ENCODE measurements at regions not wholly inside any gene's neighbourhood (a gene's known extent, or its start where the extent isn't known, plus 50 kb on each side); places are given as distances from the start of the nearest gene placed in this dataset.

- H3K36me3 ChIP-seq = no peaks in the 10 kb centered on the region
- H3K27me3 ChIP-seq = no peaks in the 10 kb centered on the region
- no peak overlapping the region for H3K27ac ChIP-seq
- H3K9me3 ChIP-seq = no peaks in the 10 kb centered on the region
- DNase-seq = no peak
- intact Hi-C loops (cut with DNase I; ENCODE audit: low total_unique reads) = no loop called here
- WGBS, 2 donors (ENCODE audit: low coverage in 1 of 2) = 79 to 100% methylated on average over 1 of the region's 1 CpG
- H3K4me1 ChIP-seq = no peaks in the 10 kb centered on the region
- in situ Hi-C loops (cut with MboI; ENCODE audit: low pct_ligation_motif_present in 1 of 4, low pct_unique_long_range_greater_than_20kb in 1 of 4, low sequenced_read_pairs in 3 of 4) = no loop called here
- no peak for TF ChIP-seq EP300 (IDR thresholded peaks at IDR 0.05; ENCODE audit: low read depth)
- no peak overlapping the region for H3K4me3 ChIP-seq
These were observed 195.5 kb downstream of the KLHL28 start for GRCh38 chr14:44766285-44766684.

DNA sequence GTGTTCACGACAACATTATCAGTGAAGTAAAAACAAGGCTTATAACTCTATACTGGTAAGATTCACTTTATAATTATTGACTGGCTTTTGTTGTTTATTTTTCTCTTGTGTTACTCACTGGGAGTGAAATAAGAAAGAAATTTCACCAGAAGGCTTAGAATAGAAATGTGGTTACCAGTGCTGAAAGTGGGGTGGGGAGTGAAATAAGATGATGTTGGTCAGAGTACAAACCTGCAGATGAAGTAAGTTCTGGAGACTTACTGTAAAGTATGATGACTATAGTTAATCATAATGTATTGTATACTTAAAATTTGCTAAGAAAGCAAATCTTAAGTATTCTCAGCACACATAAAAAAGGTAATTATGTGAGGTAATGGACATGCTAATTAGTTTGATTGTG, 198.4 kb downstream of the KLHL28 start:
- intact Hi-C loops (cut with DNase I; ENCODE audit: low total_unique reads) = no loop called here
- Histone ChIP-seq H3K27ac (no peak overlapping the region), H3K36me3 (no peaks in the 10 kb centered on the region), H3K27me3 (no peaks in the 10 kb centered on the region), H3K4me1 (no peaks in the 10 kb centered on the region), H3K4me3 (no peak overlapping the region), H3K9me3 (no peaks in the 10 kb centered on the region)
- WGBS, 2 donors (ENCODE audit: low coverage in 1 of 2) = 76 to 91% methylated on average over 1 of the region's 1 CpG
- in situ Hi-C loops (cut with MboI; ENCODE audit: low pct_ligation_motif_present in 1 of 4, low pct_unique_long_range_greater_than_20kb in 1 of 4, low sequenced_read_pairs in 3 of 4) = no loop called here
- no peak for DNase-seq
- TF ChIP-seq, protein P1, sequence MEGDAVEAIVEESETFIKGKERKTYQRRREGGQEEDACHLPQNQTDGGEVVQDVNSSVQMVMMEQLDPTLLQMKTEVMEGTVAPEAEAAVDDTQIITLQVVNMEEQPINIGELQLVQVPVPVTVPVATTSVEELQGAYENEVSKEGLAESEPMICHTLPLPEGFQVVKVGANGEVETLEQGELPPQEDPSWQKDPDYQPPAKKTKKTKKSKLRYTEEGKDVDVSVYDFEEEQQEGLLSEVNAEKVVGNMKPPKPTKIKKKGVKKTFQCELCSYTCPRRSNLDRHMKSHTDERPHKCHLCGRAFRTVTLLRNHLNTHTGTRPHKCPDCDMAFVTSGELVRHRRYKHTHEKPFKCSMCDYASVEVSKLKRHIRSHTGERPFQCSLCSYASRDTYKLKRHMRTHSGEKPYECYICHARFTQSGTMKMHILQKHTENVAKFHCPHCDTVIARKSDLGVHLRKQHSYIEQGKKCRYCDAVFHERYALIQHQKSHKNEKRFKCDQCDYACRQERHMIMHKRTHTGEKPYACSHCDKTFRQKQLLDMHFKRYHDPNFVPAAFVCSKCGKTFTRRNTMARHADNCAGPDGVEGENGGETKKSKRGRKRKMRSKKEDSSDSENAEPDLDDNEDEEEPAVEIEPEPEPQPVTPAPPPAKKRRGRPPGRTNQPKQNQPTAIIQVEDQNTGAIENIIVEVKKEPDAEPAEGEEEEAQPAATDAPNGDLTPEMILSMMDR (IDR thresholded peaks at IDR 0.05) = no peak
- TF ChIP-seq POLR2AphosphoS5 (IDR thresholded peaks at IDR 0.05) (no peak), POLR2A (IDR thresholded peaks at IDR 0.05) (no peak), EP300 (IDR thresholded peaks at IDR 0.05; ENCODE audit: low read depth) (no peak)

DNA sequence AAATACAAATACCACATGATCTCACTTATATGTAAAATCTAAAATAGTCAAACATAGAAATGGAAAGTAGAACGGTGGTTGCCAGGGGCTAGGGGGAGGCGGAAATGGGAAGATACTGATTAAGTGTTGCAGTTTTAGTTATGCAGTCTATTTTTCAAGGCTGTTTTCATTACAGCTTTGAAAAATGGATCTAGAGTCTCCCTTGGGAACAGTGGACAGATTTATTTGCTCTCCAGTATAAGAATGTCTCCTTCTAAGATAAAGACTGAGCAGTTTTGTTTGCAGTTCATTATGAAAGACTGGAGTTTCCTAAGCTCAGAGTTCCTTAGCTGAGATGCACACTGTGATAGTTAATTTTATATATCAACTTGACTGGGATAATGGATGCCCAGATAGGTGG, 202.5 kb downstream of the KLHL28 start:
- Histone ChIP-seq H3K27me3 (no peaks in the 10 kb centered on the region), H3K36me3 (no peaks in the 10 kb centered on the region), H3K4me3 (no peak overlapping the region), H3K27ac (no peak overlapping the region), H3K4me1 (no peaks in the 10 kb centered on the region), H3K9me3 (no peaks in the 10 kb centered on the region)
- DNase-seq = no peak
- no peak for TF ChIP-seq POLR2A (IDR thresholded peaks at IDR 0.05)
- TF ChIP-seq, protein P1 (IDR thresholded peaks at IDR 0.05) = no peak
- TF ChIP-seq POLR2AphosphoS5 (IDR thresholded peaks at IDR 0.05) = no peak
- TF ChIP-seq EP300 (IDR thresholded peaks at IDR 0.05; ENCODE audit: low read depth) = no peak
- in situ Hi-C loops (cut with MboI; ENCODE audit: low pct_ligation_motif_present in 1 of 4, low pct_unique_long_range_greater_than_20kb in 1 of 4, low sequenced_read_pairs in 3 of 4) = no loop called here
- intact Hi-C loops (cut with DNase I; ENCODE audit: low total_unique reads) = no loop called here
- WGBS, 2 donors (ENCODE audit: low coverage in 1 of 2) = 75 to 79% methylated on average over 2 of the region's 2 CpGs

DNA sequence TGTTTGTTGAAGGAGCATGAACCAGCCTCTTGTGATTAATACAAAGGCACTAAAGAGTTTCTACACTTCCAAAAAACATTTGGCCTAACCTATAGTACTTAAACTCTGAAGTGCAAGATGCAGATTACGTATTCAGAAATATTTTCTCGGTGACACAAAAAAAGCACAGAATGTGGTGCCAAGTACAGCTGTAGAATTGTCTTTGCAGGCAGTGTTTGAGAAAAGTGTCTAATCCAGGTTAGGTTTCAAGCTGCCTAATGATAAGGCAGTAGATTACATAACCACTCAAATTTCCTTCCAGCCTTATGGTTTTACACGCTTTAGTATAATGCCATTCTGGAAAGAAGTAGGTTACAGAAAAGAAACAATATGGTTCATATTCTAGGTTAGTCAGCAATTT, 205.2 kb downstream of the KLHL28 start:
- TF ChIP-seq POLR2A (IDR thresholded peaks at IDR 0.05) (no peak), POLR2AphosphoS5 (IDR thresholded peaks at IDR 0.05) (no peak), EP300 (IDR thresholded peaks at IDR 0.05; ENCODE audit: low read depth) (no peak)
- TF ChIP-seq, protein P1 (IDR thresholded peaks at IDR 0.05) = no peak
- H3K27ac ChIP-seq = no peak overlapping the region
- H3K4me3 ChIP-seq = no peak overlapping the region
- H3K9me3 ChIP-seq = no peaks in the 10 kb centered on the region
- in situ Hi-C loops (cut with MboI; ENCODE audit: low pct_ligation_motif_present in 1 of 4, low pct_unique_long_range_greater_than_20kb in 1 of 4, low sequenced_read_pairs in 3 of 4) (no loop called here), intact Hi-C loops (cut with DNase I; ENCODE audit: low total_unique reads) (no loop called here)
- no peaks in the 10 kb centered on the region for H3K4me1 ChIP-seq
- 87% methylated on average over 3 of the region's 3 CpGs for WGBS, 2 donors (ENCODE audit: low coverage in 1 of 2)
- no peak for DNase-seq
- no peaks in the 10 kb centered on the region for H3K27me3 ChIP-seq
- H3K36me3 ChIP-seq = no peaks in the 10 kb centered on the region

DNA sequence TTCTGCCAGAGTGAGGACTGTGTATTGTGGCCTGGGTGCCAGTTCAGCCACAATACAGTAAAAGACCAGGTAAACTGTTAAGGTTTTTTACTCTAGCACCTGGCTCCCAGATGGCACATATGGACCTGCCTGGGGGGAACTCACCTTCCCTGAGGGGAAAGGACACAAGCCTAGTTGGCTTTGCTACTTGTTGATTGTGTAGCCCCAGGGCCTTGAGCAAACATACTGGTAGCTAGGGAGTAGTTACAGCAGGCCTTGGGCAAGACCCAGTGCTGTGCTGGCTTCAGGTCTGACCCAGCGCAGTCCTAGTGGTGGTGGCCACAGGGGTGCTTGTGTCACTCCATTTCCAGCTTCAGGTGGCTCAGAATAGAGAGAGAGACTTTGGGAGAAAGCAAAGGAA, 216.4 kb downstream of the KLHL28 start:
- Histone ChIP-seq H3K4me1 (no peaks in the 10 kb centered on the region), H3K27ac (no peak overlapping the region), H3K9me3 (no peaks in the 10 kb centered on the region), H3K36me3 (no peaks in the 10 kb centered on the region), H3K4me3 (no peak overlapping the region), H3K27me3 (no peaks in the 10 kb centered on the region)
- intact Hi-C loops (cut with DNase I; ENCODE audit: low total_unique reads) = no loop called here
- in situ Hi-C loops (cut with MboI; ENCODE audit: low pct_ligation_motif_present in 1 of 4, low pct_unique_long_range_greater_than_20kb in 1 of 4, low sequenced_read_pairs in 3 of 4) = no loop called here
- DNase-seq = no peak
- TF ChIP-seq, protein P1 (IDR thresholded peaks at IDR 0.05) = no peak
- TF ChIP-seq POLR2A (IDR thresholded peaks at IDR 0.05) = no peak
- no peak for TF ChIP-seq POLR2AphosphoS5 (IDR thresholded peaks at IDR 0.05)
- no peak for TF ChIP-seq EP300 (IDR thresholded peaks at IDR 0.05; ENCODE audit: low read depth)
- WGBS, 2 donors (ENCODE audit: low coverage in 1 of 2) = 72% methylated on average over 1 of the region's 1 CpG; no CpG with 5 or more reads in 1 of the 2 donors

All from transverse colon (tissue), 4 donors.